ENCODE measurements at regions not wholly inside any gene's neighbourhood (a gene's known extent, or its start where the extent isn't known, plus 50 kb on each side); places are given as distances from the start of the nearest gene placed in this dataset.

DNA sequence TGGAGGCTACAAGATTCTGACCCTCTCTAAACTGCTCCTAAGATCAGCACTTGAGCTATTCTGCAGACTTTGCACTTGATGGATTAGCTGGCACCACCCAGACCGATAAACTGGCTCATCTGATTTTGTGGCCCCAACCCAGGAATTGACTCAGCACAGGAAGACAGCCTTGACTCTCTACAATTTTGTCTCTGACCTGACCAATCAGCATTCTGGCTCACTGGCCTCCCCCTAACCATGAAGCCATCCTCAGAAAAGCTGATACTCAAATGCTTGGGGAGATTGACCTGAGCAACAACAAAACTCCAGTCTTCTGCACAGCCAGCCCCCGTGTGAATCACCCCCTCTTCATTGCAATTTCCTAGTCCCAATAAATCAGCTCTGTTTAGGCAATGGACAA is 195.4 kb upstream of the PPP1R2C start:
- no peak overlapping the region for H3K4me3 ChIP-seq (ENCODE audit: insufficient read length, low read depth)
- TF ChIP-seq SUZ12 (IDR thresholded peaks at IDR 0.05; ENCODE audit: extremely low read depth, insufficient read depth, insufficient read length), result no peak
- TF ChIP-seq YY1 (IDR thresholded peaks at IDR 0.05; ENCODE audit: insufficient read depth, insufficient read length), result no peak
- no peak for TF ChIP-seq ZNF274 (IDR thresholded peaks at IDR 0.05; ENCODE audit: low read depth, low read length)

GRCh38 chrX:42975906-42976305 is 197.9 kb upstream of the PPP1R2C start:
- TF ChIP-seq YY1 (IDR thresholded peaks at IDR 0.05; ENCODE audit: insufficient read depth, insufficient read length) (no peak), SUZ12 (IDR thresholded peaks at IDR 0.05; ENCODE audit: extremely low read depth, insufficient read depth, insufficient read length) (no peak), ZNF274 (IDR thresholded peaks at IDR 0.05; ENCODE audit: low read depth, low read length) (no peak)
- no peak overlapping the region for H3K9ac ChIP-seq (ENCODE audit: insufficient read length, low read depth)
- no peaks in the 10 kb centered on the region for H3K4me1 ChIP-seq (ENCODE audit: insufficient read depth, insufficient read length)
- no peak overlapping the region for H3K4me3 ChIP-seq (ENCODE audit: insufficient read length, low read depth)
- H3K36me3 ChIP-seq (ENCODE audit: insufficient read depth, insufficient read length, low read length), result no peaks in the 10 kb centered on the region
- H3K9me3 ChIP-seq (ENCODE audit: insufficient read depth, low read length), result peaks cover 37% of the 10 kb centered on the region
- H3K27me3 ChIP-seq (ENCODE audit: insufficient read depth, insufficient read length), result no peaks in the 10 kb centered on the region
- no peak for DNase-seq (ENCODE audit: low read depth, low spot score)

More for the DNA sequence above, 195.4 kb upstream of the PPP1R2C start:
- no peak overlapping the region for H3K9ac ChIP-seq (ENCODE audit: insufficient read length, low read depth)
- peaks cover 42% of the 10 kb centered on the region for H3K9me3 ChIP-seq (ENCODE audit: insufficient read depth, low read length)
- no peak for DNase-seq (ENCODE audit: low read depth, low spot score)
- no peaks in the 10 kb centered on the region for H3K36me3 ChIP-seq (ENCODE audit: insufficient read depth, insufficient read length, low read length)
- no peaks in the 10 kb centered on the region for H3K27me3 ChIP-seq (ENCODE audit: insufficient read depth, insufficient read length)
- no peaks in the 10 kb centered on the region for H3K4me1 ChIP-seq (ENCODE audit: insufficient read depth, insufficient read length)

- H3K36me3 ChIP-seq (ENCODE audit: insufficient read depth, insufficient read length, low read length), result no peaks in the 10 kb centered on the region
- no peak overlapping the region for H3K4me3 ChIP-seq (ENCODE audit: insufficient read length, low read depth)
- no peak overlapping the region for H3K9ac ChIP-seq (ENCODE audit: insufficient read length, low read depth)
- no peaks in the 10 kb centered on the region for H3K4me1 ChIP-seq (ENCODE audit: insufficient read depth, insufficient read length)
- no peak for DNase-seq (ENCODE audit: low read depth, low spot score)
- H3K9me3 ChIP-seq (ENCODE audit: insufficient read depth, low read length), result peaks cover 37% of the 10 kb centered on the region
- H3K27me3 ChIP-seq (ENCODE audit: insufficient read depth, insufficient read length), result no peaks in the 10 kb centered on the region
- TF ChIP-seq YY1 (IDR thresholded peaks at IDR 0.05; ENCODE audit: insufficient read depth, insufficient read length) (no peak), SUZ12 (IDR thresholded peaks at IDR 0.05; ENCODE audit: extremely low read depth, insufficient read depth, insufficient read length) (no peak), ZNF274 (IDR thresholded peaks at IDR 0.05; ENCODE audit: low read depth, low read length) (no peak)
These were observed 198.9 kb upstream of the PPP1R2C start for GRCh38 chrX:42976746-42977366.

DNA sequence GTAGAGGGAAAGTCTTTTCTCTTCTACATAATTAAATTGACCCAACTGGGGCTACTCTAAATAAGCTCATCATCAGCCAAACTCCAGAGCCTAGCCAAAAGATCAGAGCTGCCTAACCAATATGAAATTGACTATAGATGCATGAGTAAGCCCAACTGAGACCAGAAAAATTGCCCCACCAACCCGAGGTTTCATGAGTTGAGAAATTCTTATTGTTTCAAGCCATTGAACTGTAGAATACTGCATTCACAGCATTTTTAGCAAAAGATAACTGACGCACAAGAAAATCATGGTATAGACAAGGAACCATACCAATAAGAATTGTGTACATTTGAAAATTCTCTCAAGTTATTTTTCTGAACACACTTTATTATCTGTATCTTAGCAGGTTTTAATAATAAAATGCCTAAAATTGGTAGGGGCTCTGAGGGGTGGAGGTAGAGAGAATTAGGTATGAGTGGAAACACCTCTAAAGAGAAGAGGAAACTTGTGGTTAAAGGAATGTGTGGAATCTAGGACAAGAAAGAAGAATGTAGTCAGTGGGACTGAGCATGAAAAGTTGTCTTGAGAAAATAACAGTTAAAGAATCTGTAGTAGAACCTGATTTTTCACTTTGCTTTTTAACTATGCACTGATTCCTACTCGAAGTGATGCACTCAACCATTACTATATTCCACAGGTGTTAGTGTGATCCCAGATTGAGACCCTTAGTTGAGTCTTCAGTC is 200.9 kb upstream of the PPP1R2C start:
- H3K27me3 ChIP-seq (ENCODE audit: insufficient read depth, insufficient read length), result no peaks in the 10 kb centered on the region
- DNase-seq (ENCODE audit: low read depth, low spot score), result no peak
- TF ChIP-seq SUZ12 (IDR thresholded peaks at IDR 0.05; ENCODE audit: extremely low read depth, insufficient read depth, insufficient read length) (no peak), ZNF274 (IDR thresholded peaks at IDR 0.05; ENCODE audit: low read depth, low read length) (no peak), YY1 (IDR thresholded peaks at IDR 0.05; ENCODE audit: insufficient read depth, insufficient read length) (no peak)
- no peaks in the 10 kb centered on the region for H3K4me1 ChIP-seq (ENCODE audit: insufficient read depth, insufficient read length)
- peaks cover 27% of the 10 kb centered on the region for H3K9me3 ChIP-seq (ENCODE audit: insufficient read depth, low read length)
- no peak overlapping the region for H3K9ac ChIP-seq (ENCODE audit: insufficient read length, low read depth)
- H3K4me3 ChIP-seq (ENCODE audit: insufficient read length, low read depth), result no peak overlapping the region
- no peaks in the 10 kb centered on the region for H3K36me3 ChIP-seq (ENCODE audit: insufficient read depth, insufficient read length, low read length)

DNA sequence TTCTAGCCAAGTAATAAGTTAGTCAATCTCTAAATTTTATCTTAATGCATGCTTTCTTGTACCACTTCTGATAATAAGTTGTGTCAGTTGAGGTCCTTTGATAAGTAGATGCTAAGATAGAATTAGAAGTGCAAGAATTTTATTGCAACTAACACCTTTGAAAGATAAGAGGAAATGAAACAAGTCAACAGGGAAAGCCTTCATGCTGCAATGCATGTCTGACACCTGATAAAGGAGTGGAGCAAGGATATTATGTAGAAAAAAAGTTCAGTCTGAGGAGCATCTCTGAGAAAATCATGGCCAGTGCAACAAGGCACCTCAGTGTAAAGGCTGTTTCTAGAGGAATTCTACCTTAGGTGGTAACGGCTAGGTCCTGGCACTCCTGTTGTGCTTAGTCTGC is 210.7 kb upstream of the PPP1R2C start:
- H3K9ac ChIP-seq (ENCODE audit: insufficient read length, low read depth), result no peak overlapping the region
- no peaks in the 10 kb centered on the region for H3K9me3 ChIP-seq (ENCODE audit: insufficient read depth, low read length)

GRCh38 chrX:42992199-42992943 is 214.4 kb upstream of the PPP1R2C start:
- no peak for TF ChIP-seq ZNF274 (IDR thresholded peaks at IDR 0.05; ENCODE audit: low read depth, low read length)
- TF ChIP-seq SUZ12 (IDR thresholded peaks at IDR 0.05; ENCODE audit: extremely low read depth, insufficient read depth, insufficient read length), result no peak
- no peak for TF ChIP-seq YY1 (IDR thresholded peaks at IDR 0.05; ENCODE audit: insufficient read depth, insufficient read length)
- no peaks in the 10 kb centered on the region for H3K9me3 ChIP-seq (ENCODE audit: insufficient read depth, low read length)
- no peak overlapping the region for H3K4me3 ChIP-seq (ENCODE audit: insufficient read length, low read depth)
- H3K4me1 ChIP-seq (ENCODE audit: insufficient read depth, insufficient read length), result no peaks in the 10 kb centered on the region
- peak; percentile 22 for DNase-seq (ENCODE audit: low read depth, low spot score)
- no peaks in the 10 kb centered on the region for H3K27me3 ChIP-seq (ENCODE audit: insufficient read depth, insufficient read length)
- no peaks in the 10 kb centered on the region for H3K36me3 ChIP-seq (ENCODE audit: insufficient read depth, insufficient read length, low read length)
- H3K9ac ChIP-seq (ENCODE audit: insufficient read length, low read depth), result no peak overlapping the region

More for the DNA sequence above, 210.7 kb upstream of the PPP1R2C start:
- Histone ChIP-seq H3K27me3 (ENCODE audit: insufficient read depth, insufficient read length) (no peaks in the 10 kb centered on the region), H3K4me3 (ENCODE audit: insufficient read length, low read depth) (no peak overlapping the region), H3K36me3 (ENCODE audit: insufficient read depth, insufficient read length, low read length) (no peaks in the 10 kb centered on the region), H3K4me1 (ENCODE audit: insufficient read depth, insufficient read length) (no peaks in the 10 kb centered on the region)
- DNase-seq (ENCODE audit: low read depth, low spot score), result no peak
- TF ChIP-seq SUZ12 (IDR thresholded peaks at IDR 0.05; ENCODE audit: extremely low read depth, insufficient read depth, insufficient read length) (no peak), YY1 (IDR thresholded peaks at IDR 0.05; ENCODE audit: insufficient read depth, insufficient read length) (no peak), ZNF274 (IDR thresholded peaks at IDR 0.05; ENCODE audit: low read depth, low read length) (no peak)

- no peak for DNase-seq (ENCODE audit: low read depth, low spot score)
- no peak overlapping the region for H3K9ac ChIP-seq (ENCODE audit: insufficient read length, low read depth)
- H3K27me3 ChIP-seq (ENCODE audit: insufficient read depth, insufficient read length), result no peaks in the 10 kb centered on the region
- no peaks in the 10 kb centered on the region for H3K36me3 ChIP-seq (ENCODE audit: insufficient read depth, insufficient read length, low read length)
- TF ChIP-seq ZNF274 (IDR thresholded peaks at IDR 0.05; ENCODE audit: low read depth, low read length), result no peak
- no peak for TF ChIP-seq YY1 (IDR thresholded peaks at IDR 0.05; ENCODE audit: insufficient read depth, insufficient read length)
- no peak for TF ChIP-seq SUZ12 (IDR thresholded peaks at IDR 0.05; ENCODE audit: extremely low read depth, insufficient read depth, insufficient read length)
- H3K9me3 ChIP-seq (ENCODE audit: insufficient read depth, low read length), result no peaks in the 10 kb centered on the region
- H3K4me1 ChIP-seq (ENCODE audit: insufficient read depth, insufficient read length), result no peaks in the 10 kb centered on the region
- no peak overlapping the region for H3K4me3 ChIP-seq (ENCODE audit: insufficient read length, low read depth)
These were observed 218.9 kb upstream of the PPP1R2C start for GRCh38 chrX:42996861-42997260.

Measured in NT2/D1 (cell line).